ENCODE measurements at regions not wholly inside any gene's neighbourhood (a gene's known extent, or its start where the extent isn't known, plus 50 kb on each side); places are given as distances from the start of the nearest gene placed in this dataset.

GRCh38 chr13:50697746-50698539, 145.5 kb downstream of the DLEU7 start:
- no peak for DNase-seq (ENCODE audit: low spot score in 2 of 2)
- no peak overlapping the region for H3K4me3 ChIP-seq (ENCODE audit: low read depth, poor library complexity, severe bottlenecking)
- TF ChIP-seq POLR2A (IDR thresholded peaks at IDR 0.05) = no peak
- TF ChIP-seq, protein P1, sequence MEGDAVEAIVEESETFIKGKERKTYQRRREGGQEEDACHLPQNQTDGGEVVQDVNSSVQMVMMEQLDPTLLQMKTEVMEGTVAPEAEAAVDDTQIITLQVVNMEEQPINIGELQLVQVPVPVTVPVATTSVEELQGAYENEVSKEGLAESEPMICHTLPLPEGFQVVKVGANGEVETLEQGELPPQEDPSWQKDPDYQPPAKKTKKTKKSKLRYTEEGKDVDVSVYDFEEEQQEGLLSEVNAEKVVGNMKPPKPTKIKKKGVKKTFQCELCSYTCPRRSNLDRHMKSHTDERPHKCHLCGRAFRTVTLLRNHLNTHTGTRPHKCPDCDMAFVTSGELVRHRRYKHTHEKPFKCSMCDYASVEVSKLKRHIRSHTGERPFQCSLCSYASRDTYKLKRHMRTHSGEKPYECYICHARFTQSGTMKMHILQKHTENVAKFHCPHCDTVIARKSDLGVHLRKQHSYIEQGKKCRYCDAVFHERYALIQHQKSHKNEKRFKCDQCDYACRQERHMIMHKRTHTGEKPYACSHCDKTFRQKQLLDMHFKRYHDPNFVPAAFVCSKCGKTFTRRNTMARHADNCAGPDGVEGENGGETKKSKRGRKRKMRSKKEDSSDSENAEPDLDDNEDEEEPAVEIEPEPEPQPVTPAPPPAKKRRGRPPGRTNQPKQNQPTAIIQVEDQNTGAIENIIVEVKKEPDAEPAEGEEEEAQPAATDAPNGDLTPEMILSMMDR (IDR thresholded peaks at IDR 0.05) = no peak
- WGBS, 2 donors = 42 to 52% methylated on average over 4 of the region's 4 CpGs
- intact Hi-C loops (cut with DNase I; ENCODE audit: low total_unique reads) = no loop called here

- no peak for DNase-seq (ENCODE audit: low spot score in 2 of 2)
- intact Hi-C loops (cut with DNase I; ENCODE audit: low total_unique reads) = no loop called here
- no peak for TF ChIP-seq POLR2A (IDR thresholded peaks at IDR 0.05)
- TF ChIP-seq, protein P1 (IDR thresholded peaks at IDR 0.05) = no peak
- no peak overlapping the region for H3K4me3 ChIP-seq (ENCODE audit: low read depth, poor library complexity, severe bottlenecking)
- 73 to 83% methylated on average over 4 of the region's 4 CpGs for WGBS, 2 donors
Observed at GRCh38 chr13:50699874-50700663, 143.4 kb downstream of the DLEU7 start.

DNA sequence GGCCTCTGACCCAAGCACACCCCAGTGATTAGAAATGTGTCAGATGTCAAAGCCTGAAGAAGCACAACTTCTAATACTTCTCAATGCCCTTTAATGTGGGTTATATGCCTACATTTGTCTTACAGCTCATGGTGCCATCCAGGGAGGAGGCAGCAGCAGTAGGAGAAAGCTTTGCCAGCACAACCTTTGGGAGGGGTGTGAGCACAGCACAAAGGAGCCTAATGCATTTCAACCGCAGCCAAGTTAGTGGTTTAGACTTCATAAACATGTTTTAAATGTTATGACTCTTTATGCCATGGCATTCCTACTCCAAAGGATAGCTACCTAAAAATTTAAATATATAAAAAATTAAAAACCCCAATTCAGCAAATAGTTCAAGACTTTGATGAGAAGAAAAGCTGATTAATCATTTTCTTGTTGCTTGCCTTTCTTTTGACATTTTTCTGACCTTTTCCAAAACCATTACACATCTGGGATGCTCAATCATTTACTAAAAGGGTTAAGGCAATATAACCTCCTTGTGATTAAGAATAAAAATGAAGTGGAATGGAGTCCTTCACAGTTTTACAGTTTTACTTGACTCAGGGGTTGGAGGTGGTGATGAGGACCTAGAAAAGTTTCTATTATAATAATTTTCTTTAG, 142.7 kb downstream of the DLEU7 start:
- intact Hi-C loops (cut with DNase I; ENCODE audit: low total_unique reads) = no loop called here
- TF ChIP-seq, protein P1 (IDR thresholded peaks at IDR 0.05) = no peak
- no peak for TF ChIP-seq POLR2A (IDR thresholded peaks at IDR 0.05)
- H3K4me3 ChIP-seq (ENCODE audit: low read depth, poor library complexity, severe bottlenecking) = no peak overlapping the region
- 75 to 79% methylated on average over 1 of the region's 1 CpG for WGBS, 2 donors
- no peak for DNase-seq (ENCODE audit: low spot score in 2 of 2)

DNA sequence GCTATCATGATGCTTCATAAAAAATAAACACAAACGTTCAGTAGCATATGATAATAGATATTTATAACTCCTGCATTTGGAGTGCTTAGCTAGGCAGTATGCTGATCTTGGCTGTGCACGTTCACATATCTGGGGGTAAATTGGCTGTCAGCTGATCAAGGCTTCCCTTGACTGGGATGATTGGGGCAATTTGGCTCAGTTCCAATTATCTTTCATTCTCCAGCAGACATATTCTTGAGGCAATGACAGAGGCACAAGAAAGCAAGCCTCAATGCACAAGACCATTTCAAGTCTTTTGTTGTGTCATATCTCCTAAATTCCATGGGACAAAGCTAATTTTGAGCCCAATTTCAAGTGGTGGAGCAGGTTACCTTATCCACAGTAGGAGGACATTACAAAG, 142.0 kb downstream of the DLEU7 start:
- 54 to 61% methylated on average over 2 of the region's 2 CpGs for WGBS, 2 donors
- DNase-seq (ENCODE audit: low spot score in 2 of 2) = no peak
- H3K4me3 ChIP-seq (ENCODE audit: low read depth, poor library complexity, severe bottlenecking) = no peak overlapping the region
- intact Hi-C loops (cut with DNase I; ENCODE audit: low total_unique reads) = no loop called here
- TF ChIP-seq, protein P1 (IDR thresholded peaks at IDR 0.05) = no peak
- TF ChIP-seq POLR2A (IDR thresholded peaks at IDR 0.05) = no peak

DNA sequence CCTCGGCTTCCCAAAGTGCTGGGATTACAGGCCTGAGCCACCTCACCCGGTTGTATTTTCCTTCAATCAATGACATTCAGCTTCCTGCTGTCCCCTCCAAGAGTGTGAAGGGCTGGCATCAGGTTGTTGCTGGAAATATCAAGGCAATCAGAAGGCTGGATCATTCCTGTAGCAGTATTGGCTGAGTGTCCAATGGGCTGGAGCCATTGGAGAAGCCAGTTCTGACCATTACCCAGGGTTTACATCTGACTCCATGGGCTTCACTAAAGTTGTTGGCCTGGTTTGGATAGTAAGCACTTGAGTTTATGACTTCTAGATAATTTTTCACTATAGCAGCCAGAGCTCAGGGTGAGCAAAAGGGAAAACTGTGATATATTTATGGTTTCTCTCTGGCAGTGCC, 137.0 kb downstream of the DLEU7 start:
- TF ChIP-seq, protein P1 (IDR thresholded peaks at IDR 0.05) = no peak
- no peak for TF ChIP-seq POLR2A (IDR thresholded peaks at IDR 0.05)
- WGBS, 2 donors = 83 to 94% methylated on average over 2 of the region's 2 CpGs

More for the DNA sequence above, 137.0 kb downstream of the DLEU7 start:
- no peak for DNase-seq (ENCODE audit: low spot score in 2 of 2)
- intact Hi-C loops (cut with DNase I; ENCODE audit: low total_unique reads) = no loop called here
- no peak overlapping the region for H3K4me3 ChIP-seq (ENCODE audit: low read depth, poor library complexity, severe bottlenecking)

Data from lower leg skin (tissue), 4 donors.